ENCODE measurements at regions not wholly inside any gene's neighbourhood (a gene's known extent, or its start where the extent isn't known, plus 50 kb on each side); places are given as distances from the start of the nearest gene placed in this dataset.

GRCh38 chr2:175463169-175463568, 281.7 kb upstream of the ATP5MC3 start:
- Histone ChIP-seq H3K4me3 (ENCODE audit: extremely low read depth in 1 of 4, insufficient read depth in 2 of 4, low read depth in 3 of 4, low read length in 4 of 4) (no peak overlapping the region), H4K91ac (replicated peaks; ENCODE audit: insufficient read length, low read length) (no peak overlapping the region), H2AK5ac (ENCODE audit: low read depth, low read length) (no peak overlapping the region), H3K9ac (replicated peaks in 1 of 4; ENCODE audit: extremely low read depth in 1 of 4, low read depth in 3 of 4, low read length in 3 of 4) (no peak overlapping the region), H2BK15ac (ENCODE audit: low read length) (no peak overlapping the region), H4K5ac (ENCODE audit: insufficient read length, low read depth, low read length) (no peak overlapping the region), H3K14ac (ENCODE audit: insufficient read length) (no peak overlapping the region), H4K8ac (ENCODE audit: extremely low read depth, insufficient read depth, low read length) (no peak overlapping the region), H2BK5ac (ENCODE audit: low read depth, low read length) (no peak overlapping the region), H3K9me3 (ENCODE audit: insufficient read depth in 2 of 2, low read depth in 1 of 2, low read length in 1 of 2) (peaks cover 5 to 9% of the 10 kb centered on the region in 2 experiments; a peak in 3 of 4 replicates), H3K18ac (ENCODE audit: extremely low read depth, low read length) (no peak overlapping the region), H3K27me3 (replicated peaks in 1 of 4; ENCODE audit: control insufficient read depth in 3 of 4, extremely low read depth in 1 of 4, insufficient read depth in 3 of 4, low read length in 3 of 4) (peaks cover 0 to 1% (median 0%) of the 10 kb centered on the region in 4 experiments; a peak in 1 of 7 replicates), H2BK12ac (ENCODE audit: low read depth, low read length) (no peak overlapping the region), H2BK20ac (ENCODE audit: low read length) (no peak overlapping the region), H3K79me1 (ENCODE audit: low read depth, low read length) (no peaks in the 10 kb centered on the region), H3K4me2 (ENCODE audit: insufficient read depth in 1 of 2, low read depth in 2 of 2, low read length in 2 of 2) (no peak overlapping the region), H3K23me2 (ENCODE audit: low read depth, low read length) (no peaks in the 10 kb centered on the region), H2AFZ (ENCODE audit: low read length) (no peak overlapping the region), H3K56ac (replicated peaks; ENCODE audit: insufficient read length, low read depth, low read length) (no peak overlapping the region), H3K36me3 (ENCODE audit: control insufficient read depth in 2 of 4, insufficient read depth in 4 of 4, low read length in 3 of 4) (no peaks in the 10 kb centered on the region), H4K20me1 (replicated peaks in 1 of 2; ENCODE audit: control insufficient read depth in 1 of 2, insufficient read depth in 2 of 2, low read length in 2 of 2) (no peaks in the 10 kb centered on the region), H3K4me1 (replicated peaks in 1 of 4; ENCODE audit: control insufficient read depth in 3 of 4, insufficient read depth in 4 of 4, low read length in 3 of 4) (peaks cover 0 to 2% (median 0%) of the 10 kb centered on the region in 4 experiments; a peak in 1 of 7 replicates), H3K4ac (replicated peaks; ENCODE audit: insufficient read length, low read depth, low read length) (no peak overlapping the region), H3K79me2 (ENCODE audit: control insufficient read depth in 1 of 2, insufficient read depth in 2 of 2, low read length in 2 of 2) (no peaks in the 10 kb centered on the region), H3K23ac (ENCODE audit: insufficient read length) (no peak overlapping the region), H3K27ac (ENCODE audit: low read depth, low read length) (no peak overlapping the region), H2BK120ac (replicated peaks; ENCODE audit: low read depth, low read length) (no peak overlapping the region)
- ChIA-PET CTCF (ENCODE audit: partially characterized antibody) (interaction anchor here (1.1 to 2.4 kb wide), 3 partner anchors 13 to 48 kb away, joined by 3 to 6 read pairs (median 4); no protein-coding TSS in a partner anchor), POLR2A (ENCODE audit: partially characterized antibody) (interaction anchor here (0.7 kb wide), 1 partner anchor 21 kb away, joined by 3 read pairs; no protein-coding TSS in a partner anchor)
- FAIRE-seq = no peak
- 87% methylated on average over 2 of the region's 2 CpGs; no CpG with 5 or more reads in 1 of the 2 experiments for WGBS, 2 experiments (ENCODE audit: extremely low coverage in 1 of 2, insufficient coverage in 1 of 2, insufficient read length in 1 of 2, insufficient replicate concordance in 2 of 2, low coverage in 1 of 2, low lambda C conversion rate in 2 of 2, missing lambda C conversion rate in 1 of 2)
- no peak for DNase-seq (ENCODE audit: low read depth in 1 of 2, low spot score in 2 of 2)
- TF ChIP-seq CHD2 (IDR thresholded peaks at IDR 0.05; ENCODE audit: low read length) (no peak), CBX5 (IDR thresholded peaks at IDR 0.05; ENCODE audit: low read depth, low read length) (no peak), NRF1 (IDR thresholded peaks at IDR 0.05; ENCODE audit: low read depth, low read length) (no peak), ATF3 (IDR thresholded peaks at IDR 0.05; ENCODE audit: insufficient read depth, low read depth, low read length) (no peak), EZH2 (IDR thresholded peaks at IDR 0.05; ENCODE audit: low read depth, low read length, severe bottlenecking) (no peak), BCL11A (IDR thresholded peaks at IDR 0.05; ENCODE audit: low read depth in 2 of 2, low read length in 2 of 2) (no peak), CREB1 (IDR thresholded peaks at IDR 0.05) (no peak), HDAC6 (IDR thresholded peaks at IDR 0.05; ENCODE audit: low read depth, low read length) (no peak), POLR2A (IDR thresholded peaks at IDR 0.05; ENCODE audit: control extremely low read depth in 1 of 2, low read depth in 2 of 2, low read length in 2 of 2) (no peak), JUN (IDR thresholded peaks at IDR 0.05; ENCODE audit: low read depth, low read length) (no peak), YY1 (IDR thresholded peaks at IDR 0.05; ENCODE audit: low read depth, low read length) (no peak), SP1 (IDR thresholded peaks at IDR 0.05; ENCODE audit: low read depth, low read length) (no peak), KDM1A (IDR thresholded peaks at IDR 0.05; ENCODE audit: borderline replicate concordance, low read length) (no peak), BRCA1 (IDR thresholded peaks at IDR 0.05; ENCODE audit: low read depth, low read length) (no peak), JUND (IDR thresholded peaks at IDR 0.05; ENCODE audit: low read length) (no peak), SIX5 (IDR thresholded peaks at IDR 0.05; ENCODE audit: low read depth, low read length) (no peak)

All from H1 (cell line).